ENCODE measurements at regions not wholly inside any gene's neighbourhood (a gene's known extent, or its start where the extent isn't known, plus 50 kb on each side); places are given as distances from the start of the nearest gene placed in this dataset.

DNA sequence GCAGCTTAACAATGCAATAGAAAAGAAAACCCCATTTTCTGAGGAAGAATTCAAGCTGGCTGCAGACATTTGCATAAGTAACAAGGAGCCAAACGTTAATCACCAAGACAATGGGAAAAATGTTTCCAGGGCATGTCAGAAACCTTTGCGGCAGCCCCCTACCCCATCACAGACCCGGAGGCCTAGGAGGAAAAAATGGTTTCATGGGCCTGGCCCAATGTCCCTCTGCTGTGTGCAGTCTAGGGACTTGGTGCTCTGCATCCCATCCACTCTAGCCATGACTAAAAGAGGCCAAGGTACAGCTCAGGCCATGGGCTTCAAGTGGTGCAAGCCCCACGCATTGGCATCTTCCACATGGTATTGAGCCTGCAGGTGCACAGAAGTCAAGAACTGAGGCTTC, 147.0 kb upstream of the NR3C2 start:
- Mint-ChIP-seq H3K4me1 (no peaks in the 10 kb centered on the region), H3K9me3 (peaks cover 8 to 86% (median 41%) of the 10 kb centered on the region in 9 donors), H3K27me3 (peaks cover 0 to under 1% (median 0%) of the 10 kb centered on the region in 5 donors), H3K27ac (no peak overlapping the region), H3K4me3 (no peak overlapping the region), H3K36me3 (peaks cover 2 to 43% (median 41%) of the 10 kb centered on the region in 3 donors)
- ATAC-seq (no peak), DNase-seq (no peak)
- POLR2A ChIA-PET = no interaction called here

DNA sequence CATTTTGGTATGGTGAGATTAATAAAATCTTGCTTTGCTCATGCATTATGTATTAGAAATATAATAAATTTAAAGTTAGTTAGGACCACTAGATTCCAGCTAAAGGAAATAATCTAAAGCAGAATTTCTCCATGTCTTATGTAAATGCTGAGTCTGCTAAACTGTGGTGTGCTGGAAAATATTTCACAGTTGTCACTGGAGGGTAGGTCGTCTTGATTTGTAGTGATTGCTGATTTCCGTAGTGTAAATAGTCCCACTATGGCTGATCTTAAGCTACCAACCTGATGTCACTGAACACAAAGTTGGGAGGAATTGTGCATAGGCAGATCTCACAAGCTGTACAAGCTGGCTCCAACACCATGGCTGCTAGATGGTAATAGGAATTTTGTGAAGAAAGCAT, 133.4 kb upstream of the NR3C2 start:
- Mint-ChIP-seq H3K9me3 (peaks cover 1 to 8% (median 4%) of the 10 kb centered on the region in 9 donors), H3K4me1 (no peaks in the 10 kb centered on the region), H3K27ac (no peak overlapping the region), H3K4me3 (no peak overlapping the region), H3K36me3 (peaks cover 0 to 4% (median 4%) of the 10 kb centered on the region in 3 donors), H3K27me3 (no peaks in the 10 kb centered on the region)
- ATAC-seq (no peak), DNase-seq (no peak)
- POLR2A ChIA-PET = no interaction called here

GRCh38 chr4:148574911-148575310, 132.7 kb upstream of the NR3C2 start:
- Mint-ChIP-seq H3K4me1 (no peaks in the 10 kb centered on the region), H3K9me3 (peaks cover 0 to 10% (median 6%) of the 10 kb centered on the region in 9 donors), H3K27me3 (no peaks in the 10 kb centered on the region), H3K27ac (no peak overlapping the region), H3K4me3 (no peak overlapping the region), H3K36me3 (peaks cover 0 to 8% (median 4%) of the 10 kb centered on the region in 3 donors)
- POLR2A ChIA-PET = no interaction called here
- DNase-seq (no peak), ATAC-seq (no peak)

DNA sequence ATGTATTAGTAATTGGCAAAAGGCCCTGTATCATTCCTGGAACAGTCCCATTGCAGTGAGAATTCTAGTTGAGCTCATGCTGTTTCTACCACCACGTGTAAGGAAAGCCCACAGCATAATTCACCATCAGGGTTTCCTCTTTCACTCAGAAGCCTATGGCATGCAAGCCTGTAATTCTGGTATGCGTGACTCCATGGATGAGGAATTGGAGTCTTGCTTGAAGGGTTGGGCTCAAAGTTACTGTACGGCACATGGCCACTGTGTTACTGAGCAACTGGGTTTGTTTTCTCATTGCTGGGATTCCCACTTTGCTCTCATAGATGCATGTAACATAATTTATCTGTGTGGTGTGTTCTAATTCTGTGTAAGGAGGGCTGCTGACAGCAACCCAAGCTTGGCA, 132.3 kb upstream of the NR3C2 start:
- H3K4me1 Mint-ChIP-seq = no peaks in the 10 kb centered on the region
- no peaks in the 10 kb centered on the region for H3K27me3 Mint-ChIP-seq
- no peak for DNase-seq
- no peak overlapping the region for H3K27ac Mint-ChIP-seq
- no peak overlapping the region for H3K4me3 Mint-ChIP-seq
- POLR2A ChIA-PET = no interaction called here
- peaks cover 0 to 13% (median 10%) of the 10 kb centered on the region in 9 donors for H3K9me3 Mint-ChIP-seq
- peaks cover 0 to 12% (median 9%) of the 10 kb centered on the region in 3 donors for H3K36me3 Mint-ChIP-seq
- ATAC-seq = no peak

GRCh38 chr4:148574066-148574465, 131.9 kb upstream of the NR3C2 start:
- Mint-ChIP-seq H3K9me3 (peaks cover 0 to 18% (median 10%) of the 10 kb centered on the region in 9 donors), H3K27ac (no peak overlapping the region), H3K36me3 (peaks cover 0 to 16% (median 11%) of the 10 kb centered on the region in 3 donors), H3K27me3 (no peaks in the 10 kb centered on the region), H3K4me3 (no peak overlapping the region), H3K4me1 (no peaks in the 10 kb centered on the region)
- no peak for ATAC-seq
- POLR2A ChIA-PET = no interaction called here
- DNase-seq = no peak

DNA sequence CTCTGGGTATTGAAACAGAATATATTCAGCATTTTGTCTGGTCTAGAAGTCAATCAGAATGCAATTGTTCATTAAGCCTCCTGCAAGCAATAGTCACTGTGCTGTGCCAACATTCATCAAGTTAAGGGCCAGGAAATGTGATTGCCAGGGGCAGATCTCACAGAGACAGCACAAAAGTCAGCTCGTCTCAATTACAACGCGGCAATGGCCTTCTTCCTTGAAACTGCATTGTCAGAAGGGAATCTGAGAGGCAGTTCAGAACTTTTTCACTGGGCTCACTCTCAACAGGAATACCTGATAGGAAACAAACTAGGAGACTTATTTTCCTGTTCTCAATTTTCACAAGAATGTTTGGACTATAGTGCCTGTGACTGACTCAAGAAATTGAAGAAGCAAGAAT, 131.1 kb upstream of the NR3C2 start:
- H3K4me3 Mint-ChIP-seq = no peak overlapping the region
- no peaks in the 10 kb centered on the region for H3K4me1 Mint-ChIP-seq
- no peak for ATAC-seq
- no peak overlapping the region for H3K27ac Mint-ChIP-seq
- H3K27me3 Mint-ChIP-seq = no peaks in the 10 kb centered on the region
- POLR2A ChIA-PET = no interaction called here
- peaks cover 0 to 21% (median 16%) of the 10 kb centered on the region in 3 donors for H3K36me3 Mint-ChIP-seq
- DNase-seq = no peak
- H3K9me3 Mint-ChIP-seq = peaks cover 0 to 25% (median 14%) of the 10 kb centered on the region in 9 donors

- Mint-ChIP-seq H3K9me3 (peaks cover 0 to 33% (median 18%) of the 10 kb centered on the region in 9 donors), H3K36me3 (peaks cover 0 to 25% (median 23%) of the 10 kb centered on the region in 3 donors), H3K27ac (no peak overlapping the region), H3K4me3 (no peak overlapping the region), H3K27me3 (no peaks in the 10 kb centered on the region), H3K4me1 (no peaks in the 10 kb centered on the region)
- DNase-seq (no peak), ATAC-seq (no peak)
- POLR2A ChIA-PET = no interaction called here
Observed at GRCh38 chr4:148565801-148566200, 123.6 kb upstream of the NR3C2 start.

GRCh38 chr4:148563684-148564083, 121.5 kb upstream of the NR3C2 start:
- ATAC-seq = no peak
- Mint-ChIP-seq H3K36me3 (peaks cover 0 to 8% (median 7%) of the 10 kb centered on the region in 3 donors), H3K9me3 (peaks cover 0 to 14% (median 3%) of the 10 kb centered on the region in 9 donors)

DNA sequence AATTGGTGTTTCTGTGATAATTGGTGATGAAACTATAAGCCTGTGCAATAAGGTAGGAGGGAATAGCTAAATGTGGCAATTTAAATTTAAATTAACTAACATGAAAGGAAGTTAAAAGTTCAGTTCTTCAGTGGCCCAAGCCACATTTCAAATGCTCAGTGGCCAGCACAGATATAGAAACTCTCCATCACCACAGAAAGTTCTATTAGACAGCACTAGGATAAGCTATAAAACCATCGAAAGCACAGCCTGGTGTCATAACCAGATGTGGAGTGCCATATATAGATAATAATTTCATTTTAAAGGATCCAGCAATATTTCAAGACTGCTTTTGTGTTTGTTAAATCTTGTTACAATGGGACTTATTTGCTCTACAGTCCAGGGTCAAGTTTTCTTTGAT, 119.3 kb upstream of the NR3C2 start:
- ATAC-seq (no peak), DNase-seq (no peak)
- Mint-ChIP-seq H3K4me3 (no peak overlapping the region), H3K4me1 (peaks cover 0 to 2% (median 0%) of the 10 kb centered on the region in 4 donors), H3K27me3 (peaks cover 0 to 2% (median 0%) of the 10 kb centered on the region in 5 donors), H3K9me3 (no peaks in the 10 kb centered on the region), H3K36me3 (peaks cover 0 to 2% (median 0%) of the 10 kb centered on the region in 3 donors), H3K27ac (no peak overlapping the region)
- POLR2A ChIA-PET = no interaction called here

More at GRCh38 chr4:148563684-148564083, 121.5 kb upstream of the NR3C2 start:
- Mint-ChIP-seq H3K4me1 (peaks cover 0 to 2% (median 0%) of the 10 kb centered on the region in 4 donors), H3K4me3 (no peak overlapping the region), H3K27me3 (no peaks in the 10 kb centered on the region), H3K27ac (no peak overlapping the region)
- POLR2A ChIA-PET = no interaction called here
- DNase-seq = no peak

GRCh38 chr4:148557793-148558192, 115.6 kb upstream of the NR3C2 start:
- Mint-ChIP-seq H3K27me3 (peaks cover 0 to 2% (median 0%) of the 10 kb centered on the region in 5 donors), H3K36me3 (peaks cover 0 to 5% (median 0%) of the 10 kb centered on the region in 3 donors), H3K27ac (no peak overlapping the region), H3K9me3 (no peaks in the 10 kb centered on the region), H3K4me3 (no peak overlapping the region), H3K4me1 (peaks cover 0 to 2% (median 0%) of the 10 kb centered on the region in 4 donors)
- ATAC-seq (no peak), DNase-seq (peak in 1 of 10 donors; percentile 2)
- POLR2A ChIA-PET = no interaction called here

DNA sequence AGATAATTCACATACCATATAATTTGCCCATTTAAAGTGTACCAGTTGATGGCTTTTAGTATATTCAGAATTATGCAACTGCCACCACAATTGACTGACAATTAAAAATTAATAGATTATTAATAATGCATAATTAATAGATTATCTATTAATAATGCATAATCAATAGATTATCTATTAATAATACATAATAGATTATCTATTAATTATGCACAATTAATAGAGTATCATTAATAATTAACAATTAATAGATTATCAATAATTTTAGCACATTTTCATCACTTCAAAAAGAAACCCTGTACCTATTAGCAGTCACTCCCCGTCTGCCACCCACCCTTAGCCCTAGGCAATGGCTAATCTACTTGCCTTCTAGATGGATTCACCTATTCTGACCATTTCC, 108.6 kb upstream of the NR3C2 start:
- Mint-ChIP-seq H3K27ac (no peak overlapping the region), H3K27me3 (peaks cover 0 to 4% (median under 1%) of the 10 kb centered on the region in 5 donors), H3K9me3 (peaks cover 0 to 1% (median 0%) of the 10 kb centered on the region in 9 donors), H3K4me3 (no peak overlapping the region), H3K4me1 (no peaks in the 10 kb centered on the region), H3K36me3 (peaks cover 3 to 8% (median 4%) of the 10 kb centered on the region in 3 donors)
- ATAC-seq = no peak
- no peak for DNase-seq
- POLR2A ChIA-PET = no interaction called here

DNA sequence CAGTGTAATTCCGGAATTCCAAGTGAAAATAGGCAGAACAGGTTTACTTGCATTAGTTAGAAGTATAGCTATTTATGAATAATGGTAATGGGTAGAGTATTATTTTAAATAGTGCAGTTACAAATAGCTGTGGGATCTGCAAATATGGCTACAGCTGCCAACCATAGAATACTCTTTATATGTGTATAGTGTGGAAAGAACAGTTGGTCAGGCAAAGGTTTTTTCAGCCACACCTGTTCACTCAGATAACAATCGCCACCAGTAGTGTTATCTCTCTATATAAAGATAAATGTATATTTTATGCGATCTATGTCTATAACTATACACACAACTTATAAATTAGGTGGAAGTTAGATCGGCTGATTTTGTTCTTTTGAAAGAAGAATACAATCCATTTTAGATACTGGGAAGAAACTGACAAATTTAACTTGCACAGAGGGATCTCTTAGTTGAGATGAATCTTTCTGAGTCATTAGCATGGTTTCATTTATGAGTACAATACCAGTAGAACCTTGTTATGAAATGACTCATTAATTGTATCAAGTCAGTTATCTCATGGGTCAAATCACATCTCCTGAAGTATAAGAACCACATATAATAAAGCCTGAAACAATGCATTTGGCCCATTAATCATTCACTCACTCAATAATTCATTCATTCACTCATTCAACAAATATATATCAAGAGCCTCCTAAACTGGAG, 100.9 kb upstream of the NR3C2 start:
- no peaks in the 10 kb centered on the region for H3K4me1 Mint-ChIP-seq
- no peak overlapping the region for H3K4me3 Mint-ChIP-seq
- peaks cover 0 to 4% (median 3%) of the 10 kb centered on the region in 5 donors for H3K27me3 Mint-ChIP-seq
- POLR2A ChIA-PET = no interaction called here
- H3K36me3 Mint-ChIP-seq = peaks cover 5 to 8% (median 6%) of the 10 kb centered on the region in 3 donors
- peaks cover 0 to 2% (median 0%) of the 10 kb centered on the region in 9 donors for H3K9me3 Mint-ChIP-seq
- no peak overlapping the region for H3K27ac Mint-ChIP-seq
- DNase-seq (no peak), ATAC-seq (no peak)

- Mint-ChIP-seq H3K36me3 (peaks cover 2 to 8% (median 6%) of the 10 kb centered on the region in 3 donors), H3K27ac (no peak overlapping the region), H3K27me3 (peaks cover 0 to 5% (median 1%) of the 10 kb centered on the region in 5 donors), H3K4me3 (no peak overlapping the region), H3K4me1 (no peaks in the 10 kb centered on the region), H3K9me3 (peaks cover 0 to 9% (median 1%) of the 10 kb centered on the region in 9 donors)
- no peak for DNase-seq
- no peak for ATAC-seq
- POLR2A ChIA-PET = no interaction called here
Observed at GRCh38 chr4:148540622-148541326, 98.6 kb upstream of the NR3C2 start.

Data from naive thymus-derived CD8-positive, alpha-beta T cell (primary cell).